Stimulated activated effector memory CD8-positive, alpha-beta T cell treated with anti-CD3 and anti-CD28 coated beads, Interleukin-12 subunit alpha, Interleukin-12 subunit beta, amount 100 ng/mL, for 72 hours (primary cell): ENCODE measurements at regions not wholly inside any gene's neighbourhood (a gene's known extent, or its start where the extent isn't known, plus 50 kb on each side); places are given as distances from the start of the nearest gene placed in this dataset.

ENCODE experiments used
- ATAC-seq: fragments of 150-1000 bp; cut with Tn5 transposase; 2 replicates; pipeline ENCODE4 v1.10.0; 2021
- DNase-seq, 2 donors: peaks; one replicate each; pipeline ENCODE4 v3.0.0; 2021 to 2022; ENCODE audit warnings: low spot score in 2 of 2
- H3K27ac Mint-ChIP-seq: one replicate; pipeline ENCODE4 v1.8.0; 2022; ENCODE audit warnings: mild to moderate bottlenecking, mixed read lengths
- H3K36me3 Mint-ChIP-seq: one replicate; pipeline ENCODE4 v1.8.0; 2022; ENCODE audit warnings: mild to moderate bottlenecking, mixed read lengths
- H3K4me1 Mint-ChIP-seq: one replicate; pipeline ENCODE4 v1.8.0; 2022; ENCODE audit warnings: mixed read lengths
- H3K4me3 Mint-ChIP-seq: one replicate; pipeline ENCODE4 v1.8.0; 2022; ENCODE audit warnings: mild to moderate bottlenecking, mixed read lengths
- H3K9me3 Mint-ChIP-seq: one replicate; pipeline ENCODE4 v1.8.0; 2022; ENCODE audit warnings: mixed read lengths

GRCh38 chr3:30421266-30421665, 185.1 kb upstream of the TGFBR2 start:
- H3K4me3 Mint-ChIP-seq: no peak overlapping the region

GRCh38 chr3:30426293-30426993, 180.0 kb upstream of the TGFBR2 start:
- Mint-ChIP-seq H3K4me1 (no peaks in the 10 kb centered on the region), H3K4me3 (no peak overlapping the region), H3K27ac (no peak overlapping the region), H3K36me3 (no peaks in the 10 kb centered on the region), H3K9me3 (no peaks in the 10 kb centered on the region)
- DNase-seq (no peak), ATAC-seq (no peak)

More at GRCh38 chr3:30421266-30421665, 185.1 kb upstream of the TGFBR2 start:
- Mint-ChIP-seq H3K27ac (no peak overlapping the region), H3K36me3 (no peaks in the 10 kb centered on the region), H3K9me3 (peaks cover 3% of the 10 kb centered on the region), H3K4me1 (peaks cover 6% of the 10 kb centered on the region)
- DNase-seq (no peak), ATAC-seq (no peak)

- H3K9me3 Mint-ChIP-seq: no peaks in the 10 kb centered on the region
- H3K4me1 Mint-ChIP-seq: no peaks in the 10 kb centered on the region
- H3K4me3 Mint-ChIP-seq: no peak overlapping the region
- H3K36me3 Mint-ChIP-seq: no peaks in the 10 kb centered on the region
- ATAC-seq (no peak), DNase-seq (no peak)
- H3K27ac Mint-ChIP-seq: no peak overlapping the region
Observed at GRCh38 chr3:30428251-30428650, 178.2 kb upstream of the TGFBR2 start.

- no peaks in the 10 kb centered on the region for H3K36me3 Mint-ChIP-seq
- peaks cover 10% of the 10 kb centered on the region for H3K4me1 Mint-ChIP-seq
- ATAC-seq (no peak), DNase-seq (no peak)
- peak overlapping the region; percentile 54 for H3K27ac Mint-ChIP-seq
- H3K4me3 Mint-ChIP-seq: peak overlapping the region; percentile 38
- H3K9me3 Mint-ChIP-seq: no peaks in the 10 kb centered on the region
Observed at GRCh38 chr3:30435861-30436331, 170.5 kb upstream of the TGFBR2 start.

- no peak overlapping the region for H3K4me3 Mint-ChIP-seq
- ATAC-seq: no peak
- no peak overlapping the region for H3K27ac Mint-ChIP-seq
- no peaks in the 10 kb centered on the region for H3K36me3 Mint-ChIP-seq
- DNase-seq: no peak
- peaks cover 10% of the 10 kb centered on the region for H3K4me1 Mint-ChIP-seq
- no peaks in the 10 kb centered on the region for H3K9me3 Mint-ChIP-seq
Observed at GRCh38 chr3:30437171-30437601, 169.2 kb upstream of the TGFBR2 start.

- no peak overlapping the region for H3K27ac Mint-ChIP-seq
- H3K9me3 Mint-ChIP-seq: no peaks in the 10 kb centered on the region
- H3K4me3 Mint-ChIP-seq: no peak overlapping the region
- peaks cover 10% of the 10 kb centered on the region for H3K4me1 Mint-ChIP-seq
- H3K36me3 Mint-ChIP-seq: no peaks in the 10 kb centered on the region
- ATAC-seq (no peak), DNase-seq (no peak)
Observed at GRCh38 chr3:30438126-30438525, 168.3 kb upstream of the TGFBR2 start.

- Mint-ChIP-seq H3K27ac (no peak overlapping the region), H3K36me3 (no peaks in the 10 kb centered on the region), H3K4me3 (no peak overlapping the region), H3K9me3 (no peaks in the 10 kb centered on the region), H3K4me1 (peaks cover 10% of the 10 kb centered on the region)
- DNase-seq (no peak), ATAC-seq (no peak)
Observed at GRCh38 chr3:30439451-30440053, 166.8 kb upstream of the TGFBR2 start.

GRCh38 chr3:30440147-30440604, 166.2 kb upstream of the TGFBR2 start:
- DNase-seq (no peak), ATAC-seq (no peak)
- Mint-ChIP-seq H3K36me3 (no peaks in the 10 kb centered on the region), H3K4me3 (no peak overlapping the region), H3K4me1 (peaks cover 6% of the 10 kb centered on the region), H3K27ac (no peak overlapping the region), H3K9me3 (no peaks in the 10 kb centered on the region)

GRCh38 chr3:30440880-30441279, 165.5 kb upstream of the TGFBR2 start:
- DNase-seq (no peak), ATAC-seq (no peak)
- Mint-ChIP-seq H3K4me1 (no peaks in the 10 kb centered on the region), H3K4me3 (no peak overlapping the region), H3K9me3 (no peaks in the 10 kb centered on the region), H3K36me3 (no peaks in the 10 kb centered on the region), H3K27ac (no peak overlapping the region)

- no peaks in the 10 kb centered on the region for H3K9me3 Mint-ChIP-seq
- no peaks in the 10 kb centered on the region for H3K4me1 Mint-ChIP-seq
- no peak overlapping the region for H3K27ac Mint-ChIP-seq
- DNase-seq (no peak), ATAC-seq (no peak)
- no peak overlapping the region for H3K4me3 Mint-ChIP-seq
- H3K36me3 Mint-ChIP-seq: no peaks in the 10 kb centered on the region
Observed at GRCh38 chr3:30443756-30444673, 162.4 kb upstream of the TGFBR2 start.

GRCh38 chr3:30448450-30449289, 157.7 kb upstream of the TGFBR2 start:
- Mint-ChIP-seq H3K9me3 (no peaks in the 10 kb centered on the region), H3K4me1 (no peaks in the 10 kb centered on the region), H3K36me3 (no peaks in the 10 kb centered on the region), H3K27ac (no peak overlapping the region), H3K4me3 (no peak overlapping the region)
- no peak for ATAC-seq
- no peak for DNase-seq

- Mint-ChIP-seq H3K4me3 (no peak overlapping the region), H3K9me3 (no peaks in the 10 kb centered on the region), H3K36me3 (no peaks in the 10 kb centered on the region), H3K4me1 (no peaks in the 10 kb centered on the region), H3K27ac (no peak overlapping the region)
- ATAC-seq (no peak), DNase-seq (no peak)
Observed at GRCh38 chr3:30449290-30449632, 157.1 kb upstream of the TGFBR2 start.

GRCh38 chr3:30452446-30452845, 154.0 kb upstream of the TGFBR2 start:
- H3K4me1 Mint-ChIP-seq: no peaks in the 10 kb centered on the region
- no peak overlapping the region for H3K4me3 Mint-ChIP-seq
- no peaks in the 10 kb centered on the region for H3K9me3 Mint-ChIP-seq
- DNase-seq (no peak), ATAC-seq (no peak)
- no peaks in the 10 kb centered on the region for H3K36me3 Mint-ChIP-seq
- H3K27ac Mint-ChIP-seq: no peak overlapping the region

GRCh38 chr3:30453360-30454039, 152.9 kb upstream of the TGFBR2 start:
- no peaks in the 10 kb centered on the region for H3K36me3 Mint-ChIP-seq
- H3K4me3 Mint-ChIP-seq: no peak overlapping the region
- ATAC-seq (no peak), DNase-seq (no peak)
- H3K27ac Mint-ChIP-seq: no peak overlapping the region
- no peaks in the 10 kb centered on the region for H3K4me1 Mint-ChIP-seq
- no peaks in the 10 kb centered on the region for H3K9me3 Mint-ChIP-seq
